Bronchial epithelial cell (primary cell): ENCODE measurements at regions not wholly inside any gene's neighbourhood (a gene's known extent, or its start where the extent isn't known, plus 50 kb on each side); places are given as distances from the start of the nearest gene placed in this dataset.

Experiments
- DNase-seq: peaks from one replicate; pipeline ENCODE4 v3.0.0-alpha.2; 2010; ENCODE audit warnings: low read depth
- FAIRE-seq: peaks from 2 replicates; lab custom pipeline; 2011; peaks lifted over from hg19 to GRCh38; lab: Jason Lieb, UNC
- H3K27me3 ChIP-seq: 2 replicates; pipeline ENCODE4 v1.5.1; 2011; ENCODE audit warnings: low read length; ENCODE audit not compliant: control insufficient read depth, insufficient read depth
- H3K36me3 ChIP-seq: 2 replicates; pipeline ENCODE4 v1.5.1; 2011; ENCODE audit warnings: low read length; ENCODE audit not compliant: control insufficient read depth, insufficient read depth
- H3K4me3 ChIP-seq: 2 replicates; pipeline ENCODE4 v1.5.1; 2011; ENCODE audit warnings: mild to moderate bottlenecking, low read depth, low read length, control low read depth
- CTCF ChIP-seq: IDR thresholded peaks from 2 replicates; pipeline ENCODE4 v1.5.1; 2011; ENCODE audit warnings: mild to moderate bottlenecking, moderate library complexity, low read length, control low read depth, inconsistent platforms; ENCODE audit not compliant: insufficient read depth, severe bottlenecking

GRCh38 chr3:62995119-62995518 is 119.9 kb upstream of the CADPS start:
- FAIRE-seq: no peak
- no peak for TF ChIP-seq CTCF
- Histone ChIP-seq H3K36me3 (no peaks in the 10 kb centered on the region), H3K4me3 (no peak overlapping the region), H3K27me3 (no peaks in the 10 kb centered on the region)
- DNase-seq: no peak

DNA sequence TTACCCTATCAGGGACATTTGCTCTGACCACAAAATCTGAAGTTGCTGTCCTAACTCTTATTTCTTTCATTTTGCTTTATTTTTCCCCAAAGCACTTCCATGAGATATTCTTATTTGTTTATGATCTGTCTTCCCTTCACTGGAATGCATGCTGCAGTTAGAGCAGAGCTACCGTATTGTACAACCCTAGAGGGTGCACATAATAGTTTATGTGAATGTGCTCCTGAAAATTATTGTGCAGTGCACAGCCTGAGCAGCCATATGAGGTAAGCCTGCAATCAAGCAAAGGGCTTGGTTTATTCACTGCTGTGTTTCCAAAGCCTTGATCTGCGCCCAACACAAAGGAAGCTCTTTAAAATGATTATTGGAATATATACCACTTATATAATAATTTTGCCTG is 120.3 kb upstream of the CADPS start:
- no peak for TF ChIP-seq CTCF
- no peak for DNase-seq
- H3K27me3 ChIP-seq: no peaks in the 10 kb centered on the region
- H3K36me3 ChIP-seq: no peaks in the 10 kb centered on the region
- FAIRE-seq: no peak
- no peak overlapping the region for H3K4me3 ChIP-seq

GRCh38 chr3:62997369-62997768 is 122.2 kb upstream of the CADPS start:
- Histone ChIP-seq H3K36me3 (no peaks in the 10 kb centered on the region), H3K27me3 (no peaks in the 10 kb centered on the region), H3K4me3 (no peak overlapping the region)
- no peak for DNase-seq
- FAIRE-seq: no peak
- no peak for TF ChIP-seq CTCF

DNA sequence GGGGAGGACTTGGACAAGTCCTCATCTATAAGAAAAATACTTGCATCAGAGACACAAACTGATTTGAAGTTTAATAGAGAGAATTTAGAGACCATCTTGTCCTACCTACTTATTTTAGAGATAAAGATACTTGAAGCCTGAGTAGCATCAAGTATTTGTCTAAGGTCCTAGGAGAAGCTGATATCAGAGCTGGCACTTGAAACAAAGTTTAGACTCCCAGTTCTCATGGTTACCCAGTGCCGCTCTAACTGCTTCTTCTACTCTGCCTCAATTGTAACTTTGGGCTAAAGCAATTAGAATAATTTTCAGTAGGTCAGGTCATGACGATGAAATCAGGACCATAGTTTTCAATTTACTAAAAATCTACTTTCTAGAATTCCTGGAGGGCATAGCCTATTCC is 123.9 kb upstream of the CADPS start:
- no peaks in the 10 kb centered on the region for H3K36me3 ChIP-seq

GRCh38 chr3:62999791-63000190 is 124.6 kb upstream of the CADPS start:
- FAIRE-seq (no peak), DNase-seq (no peak)
- H3K27me3 ChIP-seq: no peaks in the 10 kb centered on the region
- TF ChIP-seq CTCF: no peak
- no peak overlapping the region for H3K4me3 ChIP-seq
- no peaks in the 10 kb centered on the region for H3K36me3 ChIP-seq

More for the DNA sequence above, 123.9 kb upstream of the CADPS start:
- DNase-seq (no peak), FAIRE-seq (no peak)
- Histone ChIP-seq H3K27me3 (no peaks in the 10 kb centered on the region), H3K4me3 (no peak overlapping the region)
- no peak for TF ChIP-seq CTCF

GRCh38 chr3:63004448-63004847 is 129.2 kb upstream of the CADPS start:
- Histone ChIP-seq H3K36me3 (no peaks in the 10 kb centered on the region), H3K27me3 (no peaks in the 10 kb centered on the region), H3K4me3 (no peak overlapping the region)
- DNase-seq: no peak
- TF ChIP-seq CTCF: no peak
- FAIRE-seq: no peak
